Upper lobe of right lung (tissue), 1 donor: ENCODE measurements at regions not wholly inside any gene's neighbourhood (a gene's known extent, or its start where the extent isn't known, plus 50 kb on each side); places are given as distances from the start of the nearest gene placed in this dataset.

Experiments
- ATAC-seq: fragments of 200-7000 bp; cut with Tn5 transposase; one replicate; pipeline ENCODE4 v1.9.1; 2020; ENCODE audit warnings: mild to moderate bottlenecking, moderate library complexity
- DNase-seq: peaks from one replicate; pipeline ENCODE4 v3.0.0-alpha.2; 2020
- H3K27ac ChIP-seq: fragments of 200-600 bp; one replicate; pipeline ENCODE4 v1.8.0; 2022
- H3K27me3 ChIP-seq: fragments of 200-600 bp; one replicate; pipeline ENCODE4 v1.8.0; 2022; ENCODE audit warnings: mild to moderate bottlenecking
- H3K36me3 ChIP-seq: fragments of 200-600 bp; one replicate; pipeline ENCODE4 v1.8.0; 2022
- H3K4me1 ChIP-seq: fragments of 200-600 bp; one replicate; pipeline ENCODE4 v1.8.0; 2022
- H3K4me3 ChIP-seq: fragments of 200-600 bp; one replicate; pipeline ENCODE4 v1.8.0; 2022; ENCODE audit warnings: mild to moderate bottlenecking
- H3K9me3 ChIP-seq: fragments of 200-600 bp; one replicate; pipeline ENCODE4 v1.8.0; 2022
- intact Hi-C: fragments of 100-400 bp; cut with DNase I; formaldehyde crosslinking; loops from one replicate; pipeline ENCODE4 v1.11.0; 2022
- TF ChIP-seq, protein P1 (sequence below): fragments of 200-600 bp; IDR thresholded peaks from one replicate; pipeline ENCODE4 v1.8.0; 2022; ENCODE audit warnings: antibody characterized with exemption
- donor health status: DM: no; HTN: yes; CAD: no; lungs with severe emphysema.

DNA sequence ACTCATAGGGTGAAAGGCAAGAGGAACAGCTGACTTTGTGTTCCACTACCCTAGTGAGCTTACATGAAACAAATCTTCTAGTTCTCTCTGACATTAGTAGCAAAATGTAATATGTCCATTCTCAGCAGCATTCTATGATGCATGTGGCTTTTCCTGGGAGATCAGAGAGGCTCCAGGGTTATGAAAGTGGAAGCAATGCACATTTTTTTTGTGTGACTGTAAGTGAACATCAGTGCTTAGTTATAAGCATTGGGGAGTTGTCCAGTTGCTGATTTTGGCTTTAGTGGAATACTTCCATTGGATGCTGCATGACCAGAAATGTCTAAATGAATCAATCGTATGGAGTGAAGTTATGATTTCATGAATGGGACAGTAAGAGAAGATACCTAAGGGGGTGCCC, 255.9 kb downstream of the FAT3 start:
- intact Hi-C loops, result no loop called here
- Histone ChIP-seq H3K27ac (no peak overlapping the region), H3K36me3 (no peaks in the 10 kb centered on the region)

DNA sequence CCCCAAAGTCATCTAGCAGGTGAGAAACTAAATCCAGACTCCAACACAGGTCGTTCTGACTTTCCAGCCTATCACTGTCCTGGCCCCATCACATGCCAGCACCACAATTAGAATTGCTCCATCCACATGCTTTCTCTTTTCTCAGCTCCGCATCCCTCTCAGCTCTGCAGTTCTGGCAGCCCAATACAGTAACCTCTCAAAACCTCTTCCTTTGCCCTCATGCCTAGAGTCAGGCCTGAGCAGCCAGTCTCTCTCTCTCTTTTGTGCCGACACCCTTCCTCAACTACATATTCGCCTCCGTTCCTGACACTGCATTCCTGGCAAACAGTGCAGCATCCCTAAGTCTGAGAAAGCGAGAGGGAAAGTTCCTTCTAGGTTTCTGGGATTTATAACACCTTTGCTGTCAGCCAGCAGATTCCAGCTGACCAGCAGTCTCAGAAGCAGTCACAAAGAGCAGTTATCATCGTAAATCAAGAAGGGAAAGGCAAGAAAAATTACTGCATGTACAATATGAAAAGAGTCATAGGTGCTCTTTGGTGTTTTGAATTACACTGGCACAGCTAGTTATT, 258.0 kb downstream of the FAT3 start:
- Histone ChIP-seq H3K27me3 (no peaks in the 10 kb centered on the region), H3K36me3 (no peaks in the 10 kb centered on the region), H3K4me3 (no peak overlapping the region), H3K4me1 (no peaks in the 10 kb centered on the region), H3K9me3 (no peaks in the 10 kb centered on the region), H3K27ac (no peak overlapping the region)
- no peak for ATAC-seq
- TF ChIP-seq, protein P1, sequence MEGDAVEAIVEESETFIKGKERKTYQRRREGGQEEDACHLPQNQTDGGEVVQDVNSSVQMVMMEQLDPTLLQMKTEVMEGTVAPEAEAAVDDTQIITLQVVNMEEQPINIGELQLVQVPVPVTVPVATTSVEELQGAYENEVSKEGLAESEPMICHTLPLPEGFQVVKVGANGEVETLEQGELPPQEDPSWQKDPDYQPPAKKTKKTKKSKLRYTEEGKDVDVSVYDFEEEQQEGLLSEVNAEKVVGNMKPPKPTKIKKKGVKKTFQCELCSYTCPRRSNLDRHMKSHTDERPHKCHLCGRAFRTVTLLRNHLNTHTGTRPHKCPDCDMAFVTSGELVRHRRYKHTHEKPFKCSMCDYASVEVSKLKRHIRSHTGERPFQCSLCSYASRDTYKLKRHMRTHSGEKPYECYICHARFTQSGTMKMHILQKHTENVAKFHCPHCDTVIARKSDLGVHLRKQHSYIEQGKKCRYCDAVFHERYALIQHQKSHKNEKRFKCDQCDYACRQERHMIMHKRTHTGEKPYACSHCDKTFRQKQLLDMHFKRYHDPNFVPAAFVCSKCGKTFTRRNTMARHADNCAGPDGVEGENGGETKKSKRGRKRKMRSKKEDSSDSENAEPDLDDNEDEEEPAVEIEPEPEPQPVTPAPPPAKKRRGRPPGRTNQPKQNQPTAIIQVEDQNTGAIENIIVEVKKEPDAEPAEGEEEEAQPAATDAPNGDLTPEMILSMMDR, result no peak
- DNase-seq, result no peak
- intact Hi-C loops, result no loop called here

More for the DNA sequence above, 255.9 kb downstream of the FAT3 start:
- TF ChIP-seq, protein P1, result no peak
- DNase-seq, result no peak
- no peaks in the 10 kb centered on the region for H3K27me3 ChIP-seq
- H3K4me1 ChIP-seq, result no peaks in the 10 kb centered on the region
- no peak for ATAC-seq
- H3K4me3 ChIP-seq, result no peak overlapping the region
- H3K9me3 ChIP-seq, result no peaks in the 10 kb centered on the region

DNA sequence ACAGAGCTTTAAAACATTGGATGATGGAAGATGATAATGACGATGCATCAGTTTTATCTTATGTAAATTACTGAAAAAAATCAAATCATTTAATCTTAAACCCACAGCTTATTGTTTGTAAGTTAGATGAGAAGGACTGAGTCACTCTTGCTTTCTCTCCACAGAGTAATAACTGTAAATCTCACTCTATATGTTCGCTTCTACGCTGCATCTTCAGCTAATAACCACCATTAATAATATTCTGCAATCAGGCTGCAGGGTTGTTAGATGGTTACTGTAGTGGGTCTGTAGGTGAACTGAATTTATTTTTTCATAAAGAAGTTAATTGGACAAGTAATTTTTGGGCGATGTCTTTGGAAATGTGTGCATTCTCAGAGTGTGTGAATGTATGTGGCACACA, 260.0 kb downstream of the FAT3 start:
- no peak for ATAC-seq
- intact Hi-C loops, result no loop called here
- TF ChIP-seq, protein P1, result no peak
- Histone ChIP-seq H3K27ac (no peak overlapping the region), H3K4me3 (no peak overlapping the region), H3K4me1 (no peaks in the 10 kb centered on the region), H3K9me3 (no peaks in the 10 kb centered on the region), H3K36me3 (no peaks in the 10 kb centered on the region), H3K27me3 (no peaks in the 10 kb centered on the region)
- no peak for DNase-seq

- Histone ChIP-seq H3K27me3 (no peaks in the 10 kb centered on the region), H3K4me3 (no peak overlapping the region), H3K9me3 (no peaks in the 10 kb centered on the region), H3K27ac (no peak overlapping the region), H3K36me3 (no peaks in the 10 kb centered on the region), H3K4me1 (no peaks in the 10 kb centered on the region)
- no peak for DNase-seq
- intact Hi-C loops, result no loop called here
- ATAC-seq, result no peak
- TF ChIP-seq, protein P1, result no peak
Observed at GRCh38 chr11:92489826-92490399, 265.3 kb downstream of the FAT3 start.

GRCh38 chr11:92492372-92492771, 267.8 kb downstream of the FAT3 start:
- no peaks in the 10 kb centered on the region for H3K36me3 ChIP-seq
- intact Hi-C loops, result no loop called here
- H3K27me3 ChIP-seq, result no peaks in the 10 kb centered on the region
- TF ChIP-seq, protein P1, result no peak
- H3K27ac ChIP-seq, result no peak overlapping the region
- ATAC-seq, result no peak
- H3K4me3 ChIP-seq, result no peak overlapping the region
- no peaks in the 10 kb centered on the region for H3K9me3 ChIP-seq
- DNase-seq, result no peak
- H3K4me1 ChIP-seq, result no peaks in the 10 kb centered on the region
